ENCODE measurements at regions not wholly inside any gene's neighbourhood (a gene's known extent, or its start where the extent isn't known, plus 50 kb on each side); places are given as distances from the start of the nearest gene placed in this dataset.

GRCh38 chr4:71141125-71141524 is 147.7 kb downstream of the DCK start:
- no peak overlapping the region for H3K4me3 ChIP-seq (ENCODE audit: low read depth, low read length, poor library complexity, severe bottlenecking)
- H3K9me2 ChIP-seq (ENCODE audit: low read depth, low read length) = no peaks in the 10 kb centered on the region
- no peak for TF ChIP-seq EZH2 (IDR thresholded peaks at IDR 0.05; ENCODE audit: borderline replicate concordance, low read length)
- no peak for TF ChIP-seq CTCF (IDR thresholded peaks at IDR 0.05; ENCODE audit: low read length)
- H3K4me1 ChIP-seq (ENCODE audit: insufficient read depth, low read length, severe bottlenecking) = no peaks in the 10 kb centered on the region
- H4K20me1 ChIP-seq (ENCODE audit: insufficient read depth, low read length) = no peaks in the 10 kb centered on the region
- no peak overlapping the region for H3K4me2 ChIP-seq (ENCODE audit: low read length)
- H2AFZ ChIP-seq (ENCODE audit: low read length) = no peak overlapping the region
- H3F3A ChIP-seq (ENCODE audit: insufficient read depth, low read length) = no peaks in the 10 kb centered on the region
- H3K36me3 ChIP-seq (ENCODE audit: insufficient read depth, low read length) = no peaks in the 10 kb centered on the region
- no peaks in the 10 kb centered on the region; the same call in 1 of the 2 replicates for H3K27me3 ChIP-seq (ENCODE audit: insufficient read depth, low read length)
- no peak overlapping the region for H3K27ac ChIP-seq (ENCODE audit: low read depth, low read length, poor library complexity, severe bottlenecking)
- no peaks in the 10 kb centered on the region for H3K79me2 ChIP-seq (ENCODE audit: insufficient read depth, low read length)
- no peaks in the 10 kb centered on the region for H3K9me3 ChIP-seq (ENCODE audit: low read length)
- H3K9ac ChIP-seq (ENCODE audit: low read length) = no peak overlapping the region

- H3K9ac ChIP-seq (ENCODE audit: low read length) = no peak overlapping the region
- H3K4me3 ChIP-seq (ENCODE audit: low read depth, low read length, poor library complexity, severe bottlenecking) = no peak overlapping the region
- H3F3A ChIP-seq (ENCODE audit: insufficient read depth, low read length) = no peaks in the 10 kb centered on the region
- no peak overlapping the region for H3K4me2 ChIP-seq (ENCODE audit: low read length)
- H3K9me3 ChIP-seq (ENCODE audit: low read length) = no peaks in the 10 kb centered on the region
- no peak overlapping the region for H2AFZ ChIP-seq (ENCODE audit: low read length)
- no peak overlapping the region for H3K27ac ChIP-seq (ENCODE audit: low read depth, low read length, poor library complexity, severe bottlenecking)
- H3K79me2 ChIP-seq (ENCODE audit: insufficient read depth, low read length) = no peaks in the 10 kb centered on the region
- no peaks in the 10 kb centered on the region for H4K20me1 ChIP-seq (ENCODE audit: insufficient read depth, low read length)
- no peaks in the 10 kb centered on the region for H3K36me3 ChIP-seq (ENCODE audit: insufficient read depth, low read length)
- no peaks in the 10 kb centered on the region for H3K9me2 ChIP-seq (ENCODE audit: low read depth, low read length)
- H3K27me3 ChIP-seq (ENCODE audit: insufficient read depth, low read length) = no peaks in the 10 kb centered on the region
- no peak for TF ChIP-seq EZH2 (IDR thresholded peaks at IDR 0.05; ENCODE audit: borderline replicate concordance, low read length)
- TF ChIP-seq CTCF (IDR thresholded peaks at IDR 0.05; ENCODE audit: low read length) = no peak
- no peaks in the 10 kb centered on the region for H3K4me1 ChIP-seq (ENCODE audit: insufficient read depth, low read length, severe bottlenecking)
Measured at GRCh38 chr4:71147261-71147660, 153.8 kb downstream of the DCK start.

- no peak overlapping the region for H3K4me3 ChIP-seq (ENCODE audit: low read depth, low read length, poor library complexity, severe bottlenecking)
- no peak overlapping the region for H3K27ac ChIP-seq (ENCODE audit: low read depth, low read length, poor library complexity, severe bottlenecking)
- TF ChIP-seq EZH2 (IDR thresholded peaks at IDR 0.05; ENCODE audit: borderline replicate concordance, low read length) (no peak), CTCF (IDR thresholded peaks at IDR 0.05; ENCODE audit: low read length) (no peak)
- H3K79me2 ChIP-seq (ENCODE audit: insufficient read depth, low read length) = no peaks in the 10 kb centered on the region
- no peak overlapping the region for H3K9ac ChIP-seq (ENCODE audit: low read length)
- no peaks in the 10 kb centered on the region for H3K9me3 ChIP-seq (ENCODE audit: low read length)
- no peaks in the 10 kb centered on the region for H3K36me3 ChIP-seq (ENCODE audit: insufficient read depth, low read length)
- no peaks in the 10 kb centered on the region for H3K27me3 ChIP-seq (ENCODE audit: insufficient read depth, low read length)
- no peaks in the 10 kb centered on the region for H3K4me1 ChIP-seq (ENCODE audit: insufficient read depth, low read length, severe bottlenecking)
- no peak overlapping the region for H3K4me2 ChIP-seq (ENCODE audit: low read length)
- H4K20me1 ChIP-seq (ENCODE audit: insufficient read depth, low read length) = no peaks in the 10 kb centered on the region
- no peaks in the 10 kb centered on the region for H3F3A ChIP-seq (ENCODE audit: insufficient read depth, low read length)
- H2AFZ ChIP-seq (ENCODE audit: low read length) = no peak overlapping the region
- no peaks in the 10 kb centered on the region for H3K9me2 ChIP-seq (ENCODE audit: low read depth, low read length)
Measured at GRCh38 chr4:71148545-71148944, 155.1 kb downstream of the DCK start.

Measured in OCI-LY1 (cell line).